H9 (cell line): ENCODE measurements at regions not wholly inside any gene's neighbourhood (a gene's known extent, or its start where the extent isn't known, plus 50 kb on each side); places are given as distances from the start of the nearest gene placed in this dataset.

Source experiments
- DNase-seq: peaks from one replicate; pipeline ENCODE4 v3.0.0-alpha.2; 2017
- H2AFZ ChIP-seq: one replicate; pipeline ENCODE4 v1.6.1; 2013; ENCODE audit warnings: mild to moderate bottlenecking, low read length, control low read depth, moderate library complexity
- H2AK5ac ChIP-seq: 2 replicates; pipeline ENCODE4 v1.6.1; 2013; ENCODE audit warnings: low read length, control low read depth, mixed read lengths; ENCODE audit not compliant: insufficient read length
- H2BK120ac ChIP-seq: one replicate; pipeline ENCODE4 v1.6.1; 2013; ENCODE audit warnings: low read depth, mild to moderate bottlenecking, low read length, control low read depth, inconsistent platforms; ENCODE audit not compliant: poor library complexity, severe bottlenecking
- H2BK12ac ChIP-seq: 2 replicates; pipeline ENCODE4 v1.6.1; 2013; ENCODE audit warnings: low read length, control low read depth, mixed read lengths, low read depth; ENCODE audit not compliant: insufficient read length
- H2BK15ac ChIP-seq: 2 replicates; pipeline ENCODE4 v1.6.1; 2013; ENCODE audit warnings: low read depth, low read length, control low read depth
- H2BK20ac ChIP-seq: one replicate; pipeline ENCODE4 v1.6.1; 2013; ENCODE audit warnings: low read depth, mild to moderate bottlenecking, low read length, control low read depth, inconsistent platforms; ENCODE audit not compliant: poor library complexity, severe bottlenecking
- H2BK5ac ChIP-seq: 2 replicates; pipeline ENCODE4 v1.6.1; 2013; ENCODE audit warnings: low read length, control low read depth, mixed read lengths; ENCODE audit not compliant: insufficient read length
- H3K14ac ChIP-seq: 2 replicates; pipeline ENCODE4 v1.6.1; 2013; ENCODE audit warnings: low read length, control low read depth; ENCODE audit not compliant: insufficient read depth
- H3K18ac ChIP-seq: 2 replicates; pipeline ENCODE4 v1.6.1; 2013; ENCODE audit warnings: low read depth, mild to moderate bottlenecking, mixed read lengths, low read length, control low read depth; ENCODE audit not compliant: insufficient read length
- H3K23ac ChIP-seq: 2 replicates; pipeline ENCODE4 v1.6.1; 2013; ENCODE audit warnings: low read length, control low read depth, mixed read lengths, low read depth; ENCODE audit not compliant: insufficient read length
- H3K23me2 ChIP-seq: 2 replicates; pipeline ENCODE4 v1.6.1; 2013; ENCODE audit warnings: low read depth, mild to moderate bottlenecking, mixed read lengths, low read length, control low read depth; ENCODE audit not compliant: insufficient read length, poor library complexity, severe bottlenecking
- H3K27ac ChIP-seq: 2 replicates; pipeline ENCODE4 v1.5.1; 2013; ENCODE audit warnings: low read length, control low read depth, mixed read lengths, low read depth; ENCODE audit not compliant: insufficient read length
- H3K27me3 ChIP-seq: 2 replicates; pipeline ENCODE4 v1.6.1; 2013; ENCODE audit warnings: low read length, control low read depth, inconsistent platforms; ENCODE audit not compliant: insufficient read depth
- H3K4ac ChIP-seq: 2 replicates; pipeline ENCODE4 v1.6.1; 2013; ENCODE audit warnings: low read depth, mild to moderate bottlenecking, control low read depth, inconsistent platforms, low read length, moderate library complexity
- H3K4me1 ChIP-seq: 2 replicates; pipeline ENCODE4 v1.6.1; 2013; ENCODE audit warnings: low read length, control low read depth, inconsistent platforms; ENCODE audit not compliant: insufficient read depth
- H3K4me2 ChIP-seq: 2 replicates; pipeline ENCODE4 v1.6.1; 2013; ENCODE audit warnings: low read length, control low read depth, mixed read lengths; ENCODE audit not compliant: insufficient read length, insufficient read depth
- H3K56ac ChIP-seq: 2 replicates; pipeline ENCODE4 v1.6.1; 2013; ENCODE audit warnings: low read depth, mild to moderate bottlenecking, mixed read lengths, low read length, control low read depth; ENCODE audit not compliant: insufficient read length
- H3K79me1 ChIP-seq: 2 replicates; pipeline ENCODE4 v1.6.1; 2013; ENCODE audit warnings: low read depth, mild to moderate bottlenecking, moderate library complexity, low read length, control low read depth, inconsistent platforms; ENCODE audit not compliant: insufficient read depth, poor library complexity, severe bottlenecking
- H3K79me2 ChIP-seq: 2 replicates; pipeline ENCODE4 v1.6.1; 2013; ENCODE audit warnings: low read length, control low read depth, inconsistent platforms; ENCODE audit not compliant: insufficient read depth
- H3K9ac ChIP-seq: 2 replicates; pipeline ENCODE4 v1.6.1; 2013; ENCODE audit warnings: low read length, control low read depth, mixed read lengths; ENCODE audit not compliant: insufficient read length; ENCODE audit errors: extremely low read depth
- H3K9me3 ChIP-seq: one replicate; pipeline ENCODE4 v1.6.1; 2013; ENCODE audit warnings: low read depth, low read length, inconsistent platforms; ENCODE audit not compliant: control insufficient read depth
- H3T11ph ChIP-seq: one replicate; pipeline ENCODE4 v1.6.1; 2013; ENCODE audit warnings: mild to moderate bottlenecking, low read length, control low read depth, inconsistent platforms
- H4K20me1 ChIP-seq: one replicate; pipeline ENCODE4 v1.6.1; 2013; ENCODE audit not compliant: control insufficient read depth, insufficient read length, insufficient read depth
- H4K5ac ChIP-seq: 2 replicates; pipeline ENCODE4 v1.6.1; 2013; ENCODE audit warnings: low read depth, mild to moderate bottlenecking, mixed read lengths, low read length, control low read depth; ENCODE audit not compliant: insufficient read length
- H4K8ac ChIP-seq: replicated peaks from 2 replicates; pipeline ENCODE4 v1.6.1; 2013; ENCODE audit warnings: low read length, control low read depth, mixed read lengths, low read depth; ENCODE audit not compliant: insufficient read length
- H4K91ac ChIP-seq: 2 replicates; pipeline ENCODE4 v1.6.1; 2013; ENCODE audit warnings: low read depth, mild to moderate bottlenecking, moderate library complexity, mixed read lengths, low read length, control low read depth; ENCODE audit not compliant: insufficient read length
- H3K27ac Mint-ChIP-seq, 3 experiments: 2 replicates in 2 of 3; 3 replicates in 1 of 3; pipeline ENCODE4 v1.8.0; 2020 to 2021; ENCODE audit warnings: mixed read lengths in 3 of 3, mild to moderate bottlenecking in 1 of 3, moderate library complexity in 1 of 3
- H3K27me3 Mint-ChIP-seq: 2 replicates; pipeline ENCODE4 v1.8.0; 2021; ENCODE audit warnings: low read depth, mild to moderate bottlenecking, moderate library complexity, mixed read lengths
- H3K36me3 Mint-ChIP-seq, 3 experiments: 2 replicates in 2 of 3; 3 replicates in 1 of 3; pipeline ENCODE4 v1.8.0; 2020 to 2021; ENCODE audit warnings: low read depth in 3 of 3, mixed read lengths in 3 of 3; ENCODE audit not compliant: insufficient read depth in 1 of 3
- H3K4me1 Mint-ChIP-seq, 2 experiments: 2 replicates each; pipeline ENCODE4 v1.8.0; 2020; ENCODE audit warnings: mixed read lengths in 2 of 2
- H3K4me3 Mint-ChIP-seq, 2 experiments: 2 replicates in 1 of 2; 3 replicates in 1 of 2; pipeline ENCODE4 v1.8.0; 2020 to 2021; ENCODE audit warnings: mild to moderate bottlenecking in 2 of 2, mixed read lengths in 2 of 2, moderate library complexity in 1 of 2
- H3K9me3 Mint-ChIP-seq, 2 experiments: 2 replicates in 1 of 2; 3 replicates in 1 of 2; pipeline ENCODE4 v1.8.0; 2020; ENCODE audit warnings: mild to moderate bottlenecking in 2 of 2, mixed read lengths in 2 of 2, moderate library complexity in 1 of 2
- CTCF ChIP-seq: fragments of 200-600 bp; sonication (generic); conservative IDR thresholded peaks from 3 replicates; pipeline ENCODE4 v1.8.0; 2021; ENCODE audit warnings: antibody characterized with exemption, mild to moderate bottlenecking
- WGBS: extraction: QIAGEN DNeasy Blood & Tissue Kit; methylation state at CpG from one replicate; pipeline ENCODE4 v1.1.7; 2013; ENCODE audit warnings: missing lambda C conversion rate, low lambda C conversion rate, mixed read lengths; ENCODE audit not compliant: insufficient read length; ENCODE audit errors: extremely low coverage; 5-methylcytosine and 5-hydroxymethylcytosine counted together

- no peaks in the 10 kb centered on the region for H3K4me1 ChIP-seq
- H3K14ac ChIP-seq: no peak overlapping the region
- H2AK5ac ChIP-seq: no peak overlapping the region
- no peak overlapping the region for H2BK15ac ChIP-seq
- no peak overlapping the region for H3T11ph ChIP-seq
- no peak overlapping the region for H3K4me3 Mint-ChIP-seq
- no peaks in the 10 kb centered on the region for H3K9me3 Mint-ChIP-seq
- no peaks in the 10 kb centered on the region for H3K79me2 ChIP-seq
- no peak overlapping the region for H3K4ac ChIP-seq
- no peaks in the 10 kb centered on the region; a peak in 1 of 7 replicates for H3K36me3 Mint-ChIP-seq
- H2BK120ac ChIP-seq: no peak overlapping the region
- H3K4me2 ChIP-seq: no peak overlapping the region
- TF ChIP-seq CTCF: no peak
- H3K23ac ChIP-seq: no peak overlapping the region
- H3K79me1 ChIP-seq: no peaks in the 10 kb centered on the region
- no peak overlapping the region for H2AFZ ChIP-seq
- H3K4me1 Mint-ChIP-seq: peaks cover 0 to 7% of the 10 kb centered on the region in 2 experiments; a peak in 2 of 4 replicates
- no peak overlapping the region for H3K18ac ChIP-seq
- no peak overlapping the region for H2BK20ac ChIP-seq
- no peaks in the 10 kb centered on the region for H3K23me2 ChIP-seq
- WGBS: no CpG with 5 or more reads among the region's 4 CpGs
- H4K91ac ChIP-seq: no peak overlapping the region
- no peak overlapping the region for H4K5ac ChIP-seq
- no peak overlapping the region for H3K56ac ChIP-seq
- DNase-seq: no peak
- H3K27ac Mint-ChIP-seq: no peak overlapping the region
- H3K9me3 ChIP-seq: no peaks in the 10 kb centered on the region
- no peaks in the 10 kb centered on the region for H3K27me3 ChIP-seq
- H4K8ac ChIP-seq: no peak overlapping the region
- no peaks in the 10 kb centered on the region for H4K20me1 ChIP-seq
- no peaks in the 10 kb centered on the region for H3K27me3 Mint-ChIP-seq
- H3K27ac ChIP-seq: no peak overlapping the region
- H3K9ac ChIP-seq: no peak overlapping the region
- H2BK12ac ChIP-seq: no peak overlapping the region
- H2BK5ac ChIP-seq: no peak overlapping the region
These were observed 1943.7 kb downstream of the NCAM2 start for GRCh38 chr21:22941779-22942490.
